ENCODE measurements at regions not wholly inside any gene's neighbourhood (a gene's known extent, or its start where the extent isn't known, plus 50 kb on each side); places are given as distances from the start of the nearest gene placed in this dataset.

- TF ChIP-seq EZH2 (IDR thresholded peaks at IDR 0.05; ENCODE audit: low read length) (no peak), CTCF (optimal IDR thresholded peaks at IDR 0.05 in 1 of 3, IDR thresholded peaks at IDR 0.05 in 1 of 3, conservative IDR thresholded peaks at IDR 0.05 in 1 of 3; ENCODE audit: extremely low read depth in 1 of 3, insufficient read depth in 2 of 3, low read length in 3 of 3) (no peak)
Measured at GRCh38 chr4:147040874-147041273, 95.2 kb upstream of the TTC29 start.
